SK-N-MC (cell line): ENCODE measurements at regions not wholly inside any gene's neighbourhood (a gene's known extent, or its start where the extent isn't known, plus 50 kb on each side); places are given as distances from the start of the nearest gene placed in this dataset.
"Not testable (repeated sequence)": the region's sequence is repeated elsewhere in the genome, so short reads cannot be mapped to it uniquely, and the experiment has no call there.

Experiments
- DNase-seq: peaks from one replicate; pipeline ENCODE4 v3.0.0-alpha.2; 2011; ENCODE audit warnings: low read depth, low spot score
- H3K27ac ChIP-seq: fragments of 200-600 bp; sonication (generic); 2 replicates; pipeline ENCODE4 v1.5.1; 2016; ENCODE audit warnings: mixed run types
- H3K36me3 ChIP-seq: fragments of 200-600 bp; sonication (generic); 2 replicates; pipeline ENCODE4 v1.6.1; 2017; ENCODE audit warnings: antibody characterized with exemption, low read length, mixed read lengths; ENCODE audit not compliant: insufficient read depth
- H3K4me3 ChIP-seq: fragments of 200-600 bp; sonication (generic); 2 replicates; pipeline ENCODE4 v1.5.1; 2016
- H3K9ac ChIP-seq: fragments of 200-600 bp; sonication (generic); 2 replicates; pipeline ENCODE4 v1.8.0; 2017; ENCODE audit warnings: mixed run types, mixed read lengths; ENCODE audit not compliant: insufficient read length
- H3K9me3 ChIP-seq: fragments of 200-600 bp; sonication (generic); 2 replicates; pipeline ENCODE4 v1.6.1; 2017; ENCODE audit warnings: low read depth, mild to moderate bottlenecking, antibody characterized with exemption, low read length, moderate library complexity, mixed read lengths
- EZH2 ChIP-seq: fragments of 200-600 bp; sonication (generic); IDR thresholded peaks from one replicate; pipeline ENCODE4 v1.6.1; 2017; ENCODE audit warnings: antibody characterized with exemption
- FOXP2 ChIP-seq: optimal IDR thresholded peaks from 2 replicates; pipeline ENCODE3; 2011; ENCODE audit warnings: mild to moderate bottlenecking, moderate library complexity; ENCODE audit not compliant: insufficient read depth; ENCODE audit errors: extremely low read length, control extremely low read depth
- POLR2AphosphoS5 ChIP-seq: IDR thresholded peaks from 2 replicates; pipeline ENCODE4 v1.6.1; 2012; ENCODE audit warnings: mild to moderate bottlenecking, low read depth, low read length, borderline replicate concordance

DNA sequence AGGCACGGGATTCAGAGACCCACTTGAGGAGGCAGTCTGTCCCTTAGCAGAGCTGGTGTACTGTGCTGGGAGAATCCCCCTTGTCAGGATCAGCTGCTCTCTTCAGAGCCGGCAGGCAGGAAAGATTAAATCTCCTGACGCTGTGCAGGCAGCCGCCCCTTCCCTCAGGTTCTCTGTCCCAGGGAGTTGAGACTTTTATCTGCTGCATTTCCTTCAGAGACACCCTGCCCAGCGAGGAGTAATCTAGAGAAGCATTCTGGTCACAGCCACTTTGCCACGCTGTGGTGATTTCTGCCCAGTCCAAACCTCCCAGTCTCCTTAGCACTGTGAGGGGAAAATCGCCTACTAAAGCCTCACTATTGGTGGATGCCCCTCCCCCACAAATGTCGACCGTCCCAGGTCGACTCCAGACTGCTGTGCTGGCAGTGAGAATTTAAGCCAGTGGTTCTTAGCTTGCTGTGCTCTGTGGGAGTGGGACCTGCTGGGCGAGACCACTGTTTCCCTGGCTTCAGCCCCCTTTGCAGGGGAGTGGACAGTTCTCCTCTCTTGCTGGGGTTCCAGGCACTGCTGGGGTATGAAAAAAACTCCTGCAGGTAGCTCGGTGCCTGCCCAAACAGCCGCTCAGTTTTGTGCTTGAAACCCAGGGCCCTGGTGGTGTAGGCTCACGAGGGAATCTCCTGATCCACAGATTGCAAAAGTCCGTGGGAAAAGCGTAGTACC is 265.4 kb downstream of the ZWINT start:
- Histone ChIP-seq H3K27ac (no peak overlapping the region), H3K9me3 (no peaks in the 10 kb centered on the region), H3K9ac (no peak overlapping the region), H3K36me3 (no peaks in the 10 kb centered on the region), H3K4me3 (no peak overlapping the region)
- DNase-seq = no peak
- TF ChIP-seq FOXP2 (no peak), EZH2 (no peak), POLR2AphosphoS5 (no peak)

DNA sequence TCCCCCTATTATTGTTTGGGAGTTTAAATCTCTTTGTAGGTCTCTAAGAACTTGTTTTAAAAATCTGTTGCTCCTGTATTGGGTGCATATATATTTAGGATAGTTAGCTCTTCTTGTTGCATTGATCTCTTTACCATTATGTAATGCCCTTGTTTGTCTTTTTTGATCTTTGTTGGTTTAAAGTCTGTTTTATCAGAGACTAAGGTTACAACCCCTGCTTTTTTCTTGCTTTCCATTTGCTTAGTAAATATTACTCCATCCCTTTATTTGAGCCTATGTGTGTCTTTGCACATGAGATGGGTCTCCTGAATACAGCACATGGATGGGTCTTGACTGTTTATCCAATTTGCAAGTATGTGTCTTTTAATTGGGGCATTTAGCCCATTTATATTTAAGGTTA is 267.4 kb downstream of the ZWINT start:
- H3K4me3 ChIP-seq, H3K9ac ChIP-seq, DNase-seq, H3K9me3 ChIP-seq, H3K36me3 ChIP-seq, H3K27ac ChIP-seq: not testable (repeated sequence)

DNA sequence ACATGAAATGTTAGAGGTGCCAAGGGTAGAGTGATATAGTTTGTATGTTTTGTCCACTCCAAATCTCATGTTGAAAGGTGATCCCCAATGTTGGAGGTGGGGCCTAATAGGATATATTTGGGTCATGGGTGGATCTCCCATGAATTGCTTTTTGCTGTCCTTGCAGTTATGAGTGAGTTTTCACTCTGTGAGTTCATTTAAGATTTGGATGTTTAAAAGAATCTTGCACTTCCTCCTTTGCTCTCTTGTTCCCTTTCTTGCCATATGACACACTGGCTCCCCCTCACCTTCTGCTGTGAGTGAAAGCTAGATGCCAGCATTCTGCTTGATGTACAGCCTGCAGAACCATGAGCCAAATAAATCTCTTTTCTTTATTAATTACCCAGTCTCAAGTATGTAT is 269.2 kb downstream of the ZWINT start:
- DNase-seq = no peak
- TF ChIP-seq EZH2 = no peak
- no peak for TF ChIP-seq POLR2AphosphoS5
- no peak for TF ChIP-seq FOXP2
- no peak overlapping the region for H3K9ac ChIP-seq
- no peak overlapping the region for H3K27ac ChIP-seq
- no peaks in the 10 kb centered on the region for H3K9me3 ChIP-seq
- no peak overlapping the region for H3K4me3 ChIP-seq
- no peaks in the 10 kb centered on the region for H3K36me3 ChIP-seq

DNA sequence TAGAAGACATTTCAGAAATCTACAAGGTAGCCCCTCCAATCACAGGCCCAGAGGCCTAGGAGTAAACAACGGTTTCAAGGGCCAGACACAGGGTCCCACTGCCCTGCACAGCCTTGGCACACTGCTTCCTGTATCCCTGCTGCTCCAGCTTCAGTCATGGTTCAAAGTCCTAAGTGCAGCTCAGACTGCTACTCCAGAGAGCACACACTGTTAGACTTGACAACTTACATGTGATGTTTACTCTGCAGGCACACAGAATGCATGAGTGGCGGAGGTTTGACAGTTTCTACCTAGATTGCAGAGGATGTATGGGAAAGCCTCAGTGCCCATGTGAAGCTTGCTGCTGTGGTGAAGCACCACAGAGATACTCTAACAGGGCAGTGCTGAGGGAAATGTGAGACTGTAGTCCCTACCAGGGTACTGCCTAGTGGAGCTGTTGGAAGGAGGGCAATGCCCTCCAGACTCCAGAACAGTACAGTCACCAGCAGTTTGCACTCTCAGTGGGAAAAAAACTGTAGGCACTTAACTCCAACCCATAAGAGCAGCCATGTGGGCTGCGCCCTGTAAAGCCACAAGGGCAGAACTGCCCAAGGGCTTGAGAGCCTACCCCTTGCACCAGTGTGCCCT is 270.0 kb downstream of the ZWINT start:
- no peaks in the 10 kb centered on the region for H3K9me3 ChIP-seq
- no peak overlapping the region for H3K9ac ChIP-seq
- H3K27ac ChIP-seq = no peak overlapping the region
- no peaks in the 10 kb centered on the region for H3K36me3 ChIP-seq
- DNase-seq = no peak
- no peak overlapping the region for H3K4me3 ChIP-seq
- TF ChIP-seq EZH2 (no peak), POLR2AphosphoS5 (no peak), FOXP2 (no peak)

DNA sequence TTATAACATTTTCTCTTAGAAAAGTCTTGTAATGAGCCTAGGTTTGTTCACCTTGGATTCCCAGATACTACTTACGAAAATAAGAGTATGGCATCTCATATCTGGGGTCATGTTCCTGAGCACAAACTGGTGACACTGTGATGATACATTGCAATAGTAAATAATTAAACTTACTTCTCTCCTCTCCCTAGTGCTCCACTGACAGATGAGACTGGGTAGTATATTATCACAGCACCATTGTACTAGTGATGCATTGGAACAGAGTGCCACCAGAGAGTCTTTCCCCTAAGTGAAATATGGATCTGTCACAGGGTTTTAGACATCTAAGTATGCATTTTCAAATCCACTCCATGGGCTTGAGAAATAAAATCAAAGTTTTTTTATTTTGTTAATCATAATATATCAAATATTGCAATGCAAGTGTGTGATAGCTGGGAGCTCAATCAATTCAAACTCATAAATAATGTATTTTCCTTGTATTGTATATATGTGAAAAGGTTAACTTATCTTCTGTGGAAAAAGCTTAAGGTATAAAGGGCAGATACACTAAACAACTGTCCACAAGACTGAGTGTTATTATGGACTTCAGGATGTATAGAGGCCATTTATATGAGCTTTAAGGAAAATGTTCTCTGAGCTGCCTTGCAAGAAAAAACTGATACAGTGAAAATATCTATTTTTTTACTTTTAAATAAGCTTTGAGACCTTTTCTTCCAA is 275.5 kb downstream of the ZWINT start:
- no peak overlapping the region for H3K9ac ChIP-seq
- no peaks in the 10 kb centered on the region for H3K36me3 ChIP-seq
- H3K4me3 ChIP-seq = no peak overlapping the region
- H3K27ac ChIP-seq = no peak overlapping the region
- no peaks in the 10 kb centered on the region for H3K9me3 ChIP-seq
- TF ChIP-seq EZH2 (no peak), POLR2AphosphoS5 (no peak), FOXP2 (no peak)
- DNase-seq = no peak

DNA sequence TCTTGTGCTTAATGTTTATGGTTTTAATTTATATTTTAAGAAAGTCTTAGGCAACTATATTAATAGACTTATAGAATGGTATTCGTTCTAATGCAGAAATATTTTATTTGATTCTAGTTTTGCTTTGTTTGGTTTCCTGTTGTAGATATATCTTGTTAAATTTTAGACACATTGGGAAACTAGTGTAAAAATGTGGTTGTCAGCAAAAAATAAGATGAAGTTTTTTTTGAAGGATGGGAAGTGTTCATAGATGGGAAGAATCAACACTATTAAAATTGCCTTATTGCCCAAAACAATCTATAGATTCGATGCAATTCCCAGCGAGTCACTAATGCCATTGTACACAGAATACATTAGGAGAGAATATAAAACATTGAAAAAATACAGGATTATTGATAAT is 278.9 kb downstream of the ZWINT start:
- no peaks in the 10 kb centered on the region for H3K9me3 ChIP-seq
- TF ChIP-seq EZH2 (no peak), POLR2AphosphoS5 (no peak), FOXP2 (no peak)
- no peak overlapping the region for H3K27ac ChIP-seq
- H3K36me3 ChIP-seq = no peaks in the 10 kb centered on the region
- no peak overlapping the region for H3K4me3 ChIP-seq
- DNase-seq = no peak
- no peak overlapping the region for H3K9ac ChIP-seq

DNA sequence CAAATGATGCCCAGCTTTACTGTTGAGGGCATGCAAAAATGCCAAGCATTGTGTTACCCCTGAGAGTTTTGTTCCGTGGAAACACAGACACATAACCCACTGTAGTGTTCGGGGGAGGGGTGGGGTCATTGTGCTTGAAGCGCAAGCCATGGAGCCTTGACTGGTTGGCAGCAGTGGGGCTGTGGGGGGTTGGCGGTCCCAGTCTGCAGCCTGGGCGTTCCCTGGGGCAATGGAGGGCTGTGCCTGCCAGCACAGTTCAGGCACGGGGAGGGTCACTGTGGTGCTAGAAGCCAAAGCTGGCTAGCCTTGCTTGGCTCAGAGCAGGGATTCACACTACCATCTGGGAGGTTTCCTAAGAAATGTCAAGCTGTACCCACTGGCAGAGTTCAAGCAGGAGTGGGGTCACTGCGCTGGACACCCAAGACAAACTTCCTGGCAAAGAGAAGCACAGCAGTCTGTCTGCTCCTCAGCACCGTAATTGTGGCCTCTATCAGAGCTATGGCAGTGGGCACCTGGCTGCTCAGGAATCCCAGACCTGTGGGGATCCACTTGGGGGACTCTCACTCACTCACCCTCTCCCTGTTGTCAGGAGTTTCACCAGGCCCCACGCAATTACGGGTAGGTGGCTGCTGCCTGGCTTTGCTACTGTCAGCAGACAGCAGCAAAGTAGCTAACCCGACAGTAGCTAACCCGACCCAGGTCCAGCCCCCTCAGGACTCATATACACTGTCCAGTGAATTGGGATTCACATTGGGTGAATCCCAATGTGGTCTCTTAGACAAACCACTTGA is 292.4 kb downstream of the ZWINT start:
- no peak overlapping the region for H3K27ac ChIP-seq
- no peak overlapping the region for H3K4me3 ChIP-seq
- DNase-seq = no peak
- TF ChIP-seq POLR2AphosphoS5 (no peak), EZH2 (no peak), FOXP2 (no peak)
- no peaks in the 10 kb centered on the region for H3K9me3 ChIP-seq
- no peaks in the 10 kb centered on the region for H3K36me3 ChIP-seq
- H3K9ac ChIP-seq = no peak overlapping the region

DNA sequence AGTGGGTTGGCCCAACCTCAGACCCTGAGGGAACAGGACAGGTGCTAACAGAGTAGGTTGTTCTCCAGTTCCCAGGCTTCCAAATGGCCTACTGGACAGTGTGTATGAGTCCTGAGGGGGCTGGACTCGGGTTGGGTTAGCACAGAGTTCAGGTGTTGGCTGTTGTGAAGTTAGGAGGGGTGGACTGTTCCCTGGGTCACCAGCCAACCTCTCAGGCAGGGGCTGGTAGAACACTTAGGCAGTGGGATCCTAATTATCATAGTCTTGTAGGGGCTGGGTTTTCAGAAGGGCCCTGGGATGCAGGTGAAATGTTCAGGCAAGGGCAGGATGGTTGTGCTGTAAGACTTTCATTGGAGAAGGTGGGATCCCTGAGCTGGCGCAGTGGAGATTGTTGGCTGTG is 293.0 kb downstream of the ZWINT start:
- Histone ChIP-seq H3K27ac (no peak overlapping the region), H3K4me3 (no peak overlapping the region), H3K9ac (no peak overlapping the region), H3K9me3 (no peaks in the 10 kb centered on the region), H3K36me3 (no peaks in the 10 kb centered on the region)
- no peak for DNase-seq
- TF ChIP-seq FOXP2 = no peak
- no peak for TF ChIP-seq POLR2AphosphoS5
- no peak for TF ChIP-seq EZH2
